ENCODE measurements at regions not wholly inside any gene's neighbourhood (a gene's known extent, or its start where the extent isn't known, plus 50 kb on each side); places are given as distances from the start of the nearest gene placed in this dataset.

- TF ChIP-seq TAF1 (IDR thresholded peaks at IDR 0.05; ENCODE audit: borderline replicate concordance, insufficient read depth, low read length) = no peak
- no peak for TF ChIP-seq REST (IDR thresholded peaks at IDR 0.05; ENCODE audit: insufficient read depth in 1 of 2, low read depth in 2 of 2, low read length in 2 of 2)
- TF ChIP-seq FOXP2 (optimal IDR thresholded peaks at IDR 0.05; ENCODE audit: borderline replicate concordance, extremely low read depth, extremely low read length, insufficient read depth) = no peak
- TF ChIP-seq POLR2AphosphoS5 (IDR thresholded peaks at IDR 0.05; ENCODE audit: low read depth, low read length) = no peak
- TF ChIP-seq SIN3A (IDR thresholded peaks at IDR 0.05; ENCODE audit: borderline replicate concordance, insufficient read depth, low read length) = no peak
Measured at GRCh38 chr7:46461334-46461777, 540.3 kb upstream of the IGFBP3 start.

GRCh38 chr7:46459942-46460341 lies 538.9 kb upstream of the IGFBP3 start:
- TF ChIP-seq FOXP2 (optimal IDR thresholded peaks at IDR 0.05; ENCODE audit: borderline replicate concordance, extremely low read depth, extremely low read length, insufficient read depth) (no peak), REST (IDR thresholded peaks at IDR 0.05; ENCODE audit: insufficient read depth in 1 of 2, low read depth in 2 of 2, low read length in 2 of 2) (peak in 1 of 2 experiments; percentile 51; a peak in 1 of 4 replicates), SIN3A (IDR thresholded peaks at IDR 0.05; ENCODE audit: borderline replicate concordance, insufficient read depth, low read length) (no peak)

- TF ChIP-seq FOXP2 (optimal IDR thresholded peaks at IDR 0.05; ENCODE audit: borderline replicate concordance, extremely low read depth, extremely low read length, insufficient read depth) = no peak
- no peak for TF ChIP-seq SIN3A (IDR thresholded peaks at IDR 0.05; ENCODE audit: borderline replicate concordance, insufficient read depth, low read length)
- TF ChIP-seq POLR2AphosphoS5 (IDR thresholded peaks at IDR 0.05; ENCODE audit: low read depth, low read length) = no peak
- TF ChIP-seq TAF1 (IDR thresholded peaks at IDR 0.05; ENCODE audit: borderline replicate concordance, insufficient read depth, low read length) = no peak
- no peak for TF ChIP-seq REST (IDR thresholded peaks at IDR 0.05; ENCODE audit: insufficient read depth in 1 of 2, low read depth in 2 of 2, low read length in 2 of 2)
Measured at GRCh38 chr7:46454816-46455215, 533.7 kb upstream of the IGFBP3 start.

- no peak for TF ChIP-seq TAF1 (IDR thresholded peaks at IDR 0.05; ENCODE audit: borderline replicate concordance, insufficient read depth, low read length)
- no peak for TF ChIP-seq FOXP2 (optimal IDR thresholded peaks at IDR 0.05; ENCODE audit: borderline replicate concordance, extremely low read depth, extremely low read length, insufficient read depth)
- TF ChIP-seq SIN3A (IDR thresholded peaks at IDR 0.05; ENCODE audit: borderline replicate concordance, insufficient read depth, low read length) = no peak
Measured at GRCh38 chr7:46452561-46453135, 531.6 kb upstream of the IGFBP3 start.

GRCh38 chr7:46451846-46452245 lies 530.8 kb upstream of the IGFBP3 start:
- TF ChIP-seq POLR2AphosphoS5 (IDR thresholded peaks at IDR 0.05; ENCODE audit: low read depth, low read length) = no peak
- TF ChIP-seq FOXP2 (optimal IDR thresholded peaks at IDR 0.05; ENCODE audit: borderline replicate concordance, extremely low read depth, extremely low read length, insufficient read depth) = no peak
- TF ChIP-seq SIN3A (IDR thresholded peaks at IDR 0.05; ENCODE audit: borderline replicate concordance, insufficient read depth, low read length) = no peak
- TF ChIP-seq REST (IDR thresholded peaks at IDR 0.05; ENCODE audit: insufficient read depth in 1 of 2, low read depth in 2 of 2, low read length in 2 of 2) = no peak
- no peak for TF ChIP-seq TAF1 (IDR thresholded peaks at IDR 0.05; ENCODE audit: borderline replicate concordance, insufficient read depth, low read length)
